Cardiac fibroblast (primary cell): ENCODE measurements at regions not wholly inside any gene's neighbourhood (a gene's known extent, or its start where the extent isn't known, plus 50 kb on each side); places are given as distances from the start of the nearest gene placed in this dataset.

Experiments
- DNase-seq, 2 donors: peaks; one replicate each; pipeline versions ENCODE4 v3.0.0 to v3.0.0-alpha.2; 2010; ENCODE audit warnings: low read depth in 2 of 2
- H3K4me3 ChIP-seq, 2 donors: replicated peaks in 1 of 2; 1 replicate in 1 of 2; 2 replicates in 1 of 2; pipeline ENCODE4 v1.5.1; 2011; ENCODE audit warnings: low read depth in 2 of 2, low read length in 2 of 2, mild to moderate bottlenecking in 2 of 2, moderate library complexity in 1 of 2
- TF ChIP-seq, protein P1 (sequence below): IDR thresholded peaks from one replicate; pipeline ENCODE4 v1.5.1; 2011; ENCODE audit warnings: low read depth, mild to moderate bottlenecking, low read length, inconsistent platforms

- no peak for DNase-seq
- no peak overlapping the region for H3K4me3 ChIP-seq
- TF ChIP-seq, protein P1, sequence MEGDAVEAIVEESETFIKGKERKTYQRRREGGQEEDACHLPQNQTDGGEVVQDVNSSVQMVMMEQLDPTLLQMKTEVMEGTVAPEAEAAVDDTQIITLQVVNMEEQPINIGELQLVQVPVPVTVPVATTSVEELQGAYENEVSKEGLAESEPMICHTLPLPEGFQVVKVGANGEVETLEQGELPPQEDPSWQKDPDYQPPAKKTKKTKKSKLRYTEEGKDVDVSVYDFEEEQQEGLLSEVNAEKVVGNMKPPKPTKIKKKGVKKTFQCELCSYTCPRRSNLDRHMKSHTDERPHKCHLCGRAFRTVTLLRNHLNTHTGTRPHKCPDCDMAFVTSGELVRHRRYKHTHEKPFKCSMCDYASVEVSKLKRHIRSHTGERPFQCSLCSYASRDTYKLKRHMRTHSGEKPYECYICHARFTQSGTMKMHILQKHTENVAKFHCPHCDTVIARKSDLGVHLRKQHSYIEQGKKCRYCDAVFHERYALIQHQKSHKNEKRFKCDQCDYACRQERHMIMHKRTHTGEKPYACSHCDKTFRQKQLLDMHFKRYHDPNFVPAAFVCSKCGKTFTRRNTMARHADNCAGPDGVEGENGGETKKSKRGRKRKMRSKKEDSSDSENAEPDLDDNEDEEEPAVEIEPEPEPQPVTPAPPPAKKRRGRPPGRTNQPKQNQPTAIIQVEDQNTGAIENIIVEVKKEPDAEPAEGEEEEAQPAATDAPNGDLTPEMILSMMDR: no peak
Measured at GRCh38 chr17:21523497-21524210, 147.5 kb downstream of the KCNJ12 start.

DNA sequence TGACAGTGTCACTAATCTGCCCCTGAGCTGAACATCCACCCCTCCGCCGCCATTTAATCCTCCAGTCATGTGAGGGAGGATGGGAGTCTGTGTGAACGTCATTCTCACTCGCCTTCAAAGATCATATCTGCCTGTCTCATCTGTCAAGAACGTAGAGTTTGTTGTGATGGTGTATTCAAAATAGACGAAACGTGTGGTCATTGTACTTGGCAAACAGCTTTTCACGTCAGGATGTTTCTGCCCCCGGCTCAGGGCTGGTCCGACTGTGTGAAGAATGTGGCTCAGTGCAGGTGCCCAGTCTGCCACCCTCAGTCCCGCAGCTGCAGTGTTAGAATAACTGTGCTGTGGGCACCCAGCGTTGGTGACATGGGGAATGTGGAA lies 148.0 kb downstream of the KCNJ12 start:
- H3K4me3 ChIP-seq: no peak overlapping the region
- TF ChIP-seq, protein P1: no peak
- peak; percentile 32 to 45 for DNase-seq

- no peak overlapping the region for H3K4me3 ChIP-seq
- DNase-seq: no peak
- TF ChIP-seq, protein P1: no peak
Measured at GRCh38 chr17:21525464-21526130, 149.4 kb downstream of the KCNJ12 start.

DNA sequence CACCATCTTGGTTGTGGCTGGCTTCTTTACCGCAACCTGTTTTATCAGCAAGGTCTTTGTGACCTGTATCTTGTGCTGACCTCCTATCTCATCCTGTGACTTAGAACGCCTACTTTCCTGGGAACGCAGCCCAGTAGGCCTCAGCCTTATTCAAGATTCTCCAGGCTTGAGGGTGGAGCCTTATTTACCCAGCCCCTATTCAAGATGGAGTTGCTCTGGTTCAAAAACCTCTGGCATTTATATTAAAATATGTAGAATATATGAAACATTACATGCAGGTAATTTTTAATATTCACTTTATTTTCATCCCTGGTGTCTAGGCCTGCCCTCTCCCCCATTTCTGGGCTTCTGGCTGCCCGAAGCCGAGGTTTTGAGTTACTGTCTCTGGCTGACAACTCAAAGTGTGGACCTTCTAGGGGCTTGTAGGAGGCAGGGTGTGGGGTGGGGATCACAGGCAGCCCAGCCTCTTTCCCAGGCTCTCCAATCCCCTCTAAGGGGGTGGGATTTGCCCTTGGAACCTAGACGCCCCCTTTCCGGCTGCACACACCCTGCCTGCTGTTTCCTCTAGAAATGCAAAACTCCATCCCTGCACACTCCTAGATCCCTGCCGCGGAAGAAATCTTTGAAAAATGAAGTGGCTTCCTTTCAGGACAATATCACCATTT lies 152.0 kb downstream of the KCNJ12 start:
- TF ChIP-seq, protein P1: no peak
- DNase-seq: no peak
- H3K4me3 ChIP-seq: no peak overlapping the region

DNA sequence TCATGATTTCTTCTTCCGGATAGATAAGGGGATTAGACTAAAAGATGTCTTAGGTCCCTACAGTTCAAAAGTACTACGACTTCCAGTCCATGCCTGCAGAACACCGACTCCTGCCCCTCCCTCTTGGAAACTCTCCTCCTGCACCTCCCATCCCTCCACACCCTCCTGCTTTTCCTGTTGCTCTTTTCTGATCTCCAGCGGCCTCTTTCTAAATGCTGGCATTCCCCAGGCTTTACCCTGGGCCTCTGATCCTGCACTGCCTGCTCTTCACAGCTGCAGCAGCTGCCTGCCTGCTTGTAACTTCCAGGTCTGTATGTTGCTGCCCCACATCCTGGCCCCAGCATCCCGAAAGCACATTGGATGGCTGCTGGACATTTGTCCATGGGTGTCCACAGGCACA lies 154.2 kb downstream of the KCNJ12 start:
- DNase-seq: peak in 1 of 2 donors; percentile 13
- no peak overlapping the region for H3K4me3 ChIP-seq
- TF ChIP-seq, protein P1: no peak

DNA sequence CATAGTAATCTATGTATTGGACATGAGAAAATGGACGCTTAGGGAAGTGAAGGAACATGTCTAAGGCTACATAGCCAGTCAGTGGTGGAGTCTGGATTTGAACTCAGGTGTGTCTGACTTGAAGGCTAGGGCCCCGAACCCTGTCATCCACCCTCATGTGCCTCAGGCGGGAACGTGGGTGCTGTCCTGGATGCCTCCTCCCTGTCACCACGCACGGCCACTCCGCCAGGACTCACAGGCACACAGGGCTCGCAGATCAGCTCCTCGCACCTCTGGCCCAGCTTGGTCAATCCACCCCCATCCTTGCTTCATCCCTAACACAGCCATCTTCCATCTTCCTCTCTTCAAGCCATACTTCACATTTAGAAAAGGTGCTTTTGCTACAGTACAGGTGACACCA lies 154.7 kb downstream of the KCNJ12 start:
- no peak overlapping the region for H3K4me3 ChIP-seq
- DNase-seq: no peak
- TF ChIP-seq, protein P1: no peak
